HG03354 (cell line): ENCODE measurements at regions not wholly inside any gene's neighbourhood (a gene's known extent, or its start where the extent isn't known, plus 50 kb on each side); places are given as distances from the start of the nearest gene placed in this dataset.

Experiments
- ATAC-seq: cut with Tn5 transposase; IDR thresholded peaks from one replicate; pipeline ENCODE4 v1.9.1; 2021; ENCODE audit warnings: mild to moderate bottlenecking; ENCODE audit not compliant: unreplicated experiment, poor library complexity, severe bottlenecking

DNA sequence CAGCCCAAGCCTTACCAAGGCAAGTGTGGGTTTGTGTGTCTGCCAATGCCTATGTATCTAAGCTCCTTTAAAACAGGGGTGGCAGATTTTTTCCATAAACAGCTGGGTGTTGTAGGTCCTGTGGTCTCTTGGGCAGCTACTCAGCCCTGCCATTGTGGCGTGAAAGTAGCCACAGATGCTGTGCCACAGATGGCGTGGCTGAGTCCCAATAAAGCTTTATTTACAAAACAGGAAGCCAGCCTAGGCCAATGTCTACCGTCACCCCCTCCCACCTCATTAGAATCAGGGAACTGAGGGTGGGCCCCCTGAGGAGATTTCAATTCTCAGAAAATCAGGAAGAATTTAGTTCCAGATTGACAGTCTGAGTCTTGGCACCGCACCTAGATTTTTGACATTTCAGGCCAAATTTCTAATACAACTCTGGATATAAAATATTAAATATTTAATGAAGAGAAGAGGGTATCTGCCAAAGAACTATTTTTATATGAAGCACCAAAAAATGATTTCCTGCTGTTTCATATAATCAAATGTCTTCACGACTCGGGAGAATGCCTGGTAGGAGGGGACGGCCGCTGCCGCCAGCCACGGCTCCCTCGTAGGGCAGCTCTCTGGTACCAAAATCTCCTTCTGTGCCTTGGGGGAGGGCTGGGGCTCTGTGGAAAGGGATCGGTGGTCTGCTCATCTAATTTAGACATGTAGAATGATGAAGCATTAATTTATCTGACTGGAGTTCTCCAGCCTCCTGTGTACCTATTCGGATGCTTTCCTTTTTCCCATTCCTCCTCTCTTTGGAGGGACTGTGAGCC lies 420.9 kb downstream of the IRX2 start:
- no peak for ATAC-seq

GRCh38 chr5:2329741-2330140 lies 421.7 kb downstream of the IRX2 start:
- no peak for ATAC-seq

DNA sequence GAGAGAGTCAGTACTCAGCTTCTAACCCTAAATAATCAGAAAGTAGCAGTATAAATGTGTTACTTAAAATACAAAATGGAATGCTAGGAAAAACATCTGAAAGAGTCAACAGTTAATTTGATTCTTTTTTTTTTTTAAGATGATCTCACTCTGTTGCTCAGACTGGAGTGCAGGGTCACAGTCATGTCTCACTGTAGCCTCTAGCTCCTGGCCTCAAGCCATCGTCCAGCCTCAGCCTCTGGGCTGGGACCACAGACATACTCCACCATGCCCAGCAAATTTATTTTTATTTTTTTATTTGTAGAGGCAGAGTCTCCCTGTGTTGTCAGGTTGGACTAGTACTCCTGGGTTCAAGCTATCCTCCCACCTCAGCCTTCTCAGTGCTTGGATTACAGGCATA lies 424.9 kb downstream of the IRX2 start:
- no peak for ATAC-seq

- no peak for ATAC-seq
Measured at GRCh38 chr5:2324788-2325187, 426.7 kb downstream of the IRX2 start.

DNA sequence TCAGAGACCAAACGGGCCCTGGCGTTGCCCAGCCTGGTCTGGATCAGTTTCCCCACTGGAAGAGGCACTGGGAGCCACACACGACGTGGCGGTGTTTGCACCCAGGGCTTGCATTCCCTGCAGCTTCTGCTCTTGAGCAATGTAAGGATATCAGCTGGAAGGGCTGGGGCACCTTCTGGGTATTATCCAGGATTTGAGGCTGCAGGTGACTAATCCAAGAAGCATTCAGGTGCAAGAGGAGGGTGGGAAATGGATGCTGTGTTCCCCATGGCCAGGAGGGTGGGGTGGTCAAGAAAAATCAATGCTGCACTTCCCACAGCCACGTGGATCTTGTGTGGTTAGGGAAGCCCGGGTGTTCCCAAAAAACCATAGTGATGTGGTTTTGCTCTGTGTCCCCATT lies 430.9 kb downstream of the IRX2 start:
- ATAC-seq = no peak

DNA sequence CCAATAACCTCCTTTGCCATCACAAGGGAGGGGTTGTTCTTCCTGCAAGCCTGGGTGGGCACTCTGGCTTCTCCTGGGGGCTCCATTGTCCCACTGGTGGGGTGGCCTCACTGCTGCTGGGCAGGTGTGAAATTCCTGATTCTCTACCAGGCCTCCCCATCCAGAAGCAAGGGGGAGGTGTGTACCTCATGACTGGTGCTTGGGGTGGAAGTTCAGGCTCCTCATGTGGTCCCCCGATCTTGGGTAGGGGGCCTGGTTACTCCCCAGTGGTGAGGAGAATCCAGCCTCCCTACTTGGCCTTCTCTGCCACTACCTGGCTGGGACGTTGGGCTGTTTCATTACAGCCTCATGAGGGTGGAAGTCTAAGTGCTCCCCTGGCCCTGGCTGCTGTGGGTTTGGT lies 433.9 kb downstream of the IRX2 start:
- ATAC-seq = no peak

DNA sequence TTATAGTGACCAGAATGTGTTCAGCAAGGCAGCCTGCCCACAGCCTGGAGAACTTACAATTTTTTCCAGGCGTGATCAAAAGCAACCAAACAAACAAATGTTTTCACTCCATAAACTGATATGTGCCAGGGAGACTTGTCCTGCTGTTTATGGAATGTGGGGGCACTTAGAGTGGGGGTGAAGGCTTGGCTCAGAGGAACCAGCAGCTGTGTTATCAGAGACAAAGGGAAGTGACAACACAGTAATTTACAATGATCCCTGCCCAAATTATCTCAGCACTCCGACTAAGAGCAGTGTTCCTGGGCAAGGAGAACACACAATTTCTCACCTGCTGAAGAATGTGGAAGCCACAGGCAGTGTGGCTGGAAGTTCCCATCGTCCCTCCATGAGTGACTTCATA lies 429.1 kb upstream of the IRX4 start:
- ATAC-seq = no peak

DNA sequence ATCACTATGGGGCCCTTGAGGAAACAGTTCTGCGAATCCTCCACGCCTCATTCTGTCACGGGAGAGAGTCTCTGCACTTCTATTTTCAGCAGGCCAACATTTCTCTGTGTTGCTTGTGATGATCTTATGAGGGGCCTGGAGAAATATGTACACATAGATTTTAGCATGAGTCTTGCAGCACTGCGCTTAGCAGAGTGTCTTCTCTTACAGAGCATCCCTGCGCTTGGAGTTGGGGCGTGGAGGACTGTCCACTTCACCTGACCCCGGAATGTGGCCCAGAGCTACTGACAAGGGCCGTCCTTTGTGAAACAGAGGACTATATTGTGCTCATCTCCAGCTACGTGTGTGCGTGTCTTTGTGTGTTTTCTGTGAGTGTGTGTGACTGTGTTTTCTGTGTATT lies 428.2 kb upstream of the IRX4 start:
- ATAC-seq = no peak

DNA sequence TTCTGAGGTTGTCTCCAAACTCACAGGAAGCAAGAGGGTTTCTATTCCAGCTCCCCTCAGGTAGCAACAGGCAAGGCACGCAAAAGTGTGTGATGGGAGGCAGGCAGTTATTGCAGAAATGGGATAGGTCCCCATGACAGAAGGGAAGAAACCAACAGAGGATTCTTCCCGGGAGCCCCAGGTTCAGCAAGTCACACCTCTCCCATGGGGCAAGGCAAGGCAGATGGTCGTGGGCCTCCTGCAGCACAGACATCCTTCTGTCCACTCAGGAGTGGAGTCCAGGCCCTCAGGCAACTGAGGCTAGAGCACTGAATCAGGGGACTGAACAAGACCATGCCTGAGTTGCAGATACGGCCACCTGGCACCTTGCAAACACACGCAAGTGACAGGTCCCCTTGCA lies 424.9 kb upstream of the IRX4 start:
- no peak for ATAC-seq

DNA sequence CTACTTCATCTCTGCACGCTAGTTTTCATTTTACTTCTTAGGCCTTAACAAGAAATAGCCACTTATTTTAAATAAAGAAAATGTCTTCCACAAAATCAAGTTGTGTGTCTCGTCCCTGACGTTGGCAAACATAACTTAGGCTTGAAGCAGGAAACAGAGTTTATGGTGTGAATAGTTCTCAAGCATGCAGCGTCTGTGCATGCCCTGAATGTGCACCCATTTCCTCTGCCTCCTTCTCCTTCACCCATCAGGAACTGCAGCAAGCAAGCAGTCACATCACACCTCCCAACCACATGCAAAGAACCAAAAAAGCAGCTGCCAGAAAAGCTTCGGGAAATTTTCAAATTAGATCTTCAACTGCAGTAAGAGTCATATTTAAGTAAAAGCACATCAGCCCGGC lies 424.0 kb upstream of the IRX4 start:
- no peak for ATAC-seq

- ATAC-seq = no peak
Measured at GRCh38 chr5:2303431-2304100, 420.8 kb upstream of the IRX4 start.

DNA sequence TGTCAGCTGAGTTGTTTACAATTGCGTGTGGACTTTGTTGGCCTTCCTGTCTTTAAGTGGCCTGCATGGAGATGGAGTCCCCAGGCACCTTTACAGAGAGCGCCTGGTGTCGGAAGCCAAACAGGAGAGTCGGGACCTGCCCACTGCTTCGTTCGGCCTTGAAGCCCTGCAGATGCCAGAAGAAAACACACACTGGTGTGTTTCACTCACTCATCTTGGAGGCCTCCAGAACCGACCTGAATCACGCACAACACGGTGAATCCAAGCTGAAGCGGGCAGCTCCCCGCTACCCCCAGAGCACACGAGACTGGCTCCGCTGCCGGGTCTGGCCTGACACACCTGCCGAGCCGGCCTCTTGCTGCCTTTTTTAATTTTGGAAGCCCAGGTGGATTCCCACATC lies 419.4 kb upstream of the IRX4 start:
- no peak for ATAC-seq

DNA sequence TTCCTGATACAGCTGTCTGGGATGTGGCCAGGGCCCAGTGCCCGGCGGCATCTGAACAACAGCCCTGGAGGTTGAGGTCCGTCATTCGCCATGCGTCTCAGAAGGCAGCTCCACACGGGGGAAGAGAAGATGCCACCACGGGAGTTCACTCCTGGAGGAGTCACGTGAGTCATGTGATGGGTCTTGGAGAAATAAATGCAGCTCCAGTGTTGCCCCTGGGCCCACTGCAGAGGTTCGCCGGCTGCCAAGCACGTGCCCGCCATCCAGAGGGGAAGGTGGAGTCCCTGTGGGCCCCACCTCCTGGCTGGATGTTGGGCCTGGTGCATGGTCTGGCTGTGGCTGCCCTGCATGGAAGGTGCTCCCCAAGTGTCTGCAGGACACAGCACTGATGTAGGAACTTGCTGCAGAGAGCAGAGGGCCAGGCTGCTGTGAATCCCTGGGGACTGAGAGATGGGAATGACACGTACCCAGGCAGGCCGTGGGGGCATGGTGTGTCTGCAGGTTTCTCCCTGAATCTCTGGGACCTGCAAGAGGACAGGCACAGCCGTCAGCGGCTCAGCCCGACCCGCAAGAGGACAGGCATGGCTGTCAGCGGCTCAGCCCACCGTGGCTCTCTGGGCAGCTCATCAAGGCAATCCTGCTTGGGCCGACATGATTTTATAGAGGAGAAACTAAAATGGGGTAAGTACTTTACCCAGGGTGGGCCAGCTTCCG lies 418.3 kb upstream of the IRX4 start:
- ATAC-seq = no peak

GRCh38 chr5:2300421-2300820 lies 417.7 kb upstream of the IRX4 start:
- no peak for ATAC-seq

DNA sequence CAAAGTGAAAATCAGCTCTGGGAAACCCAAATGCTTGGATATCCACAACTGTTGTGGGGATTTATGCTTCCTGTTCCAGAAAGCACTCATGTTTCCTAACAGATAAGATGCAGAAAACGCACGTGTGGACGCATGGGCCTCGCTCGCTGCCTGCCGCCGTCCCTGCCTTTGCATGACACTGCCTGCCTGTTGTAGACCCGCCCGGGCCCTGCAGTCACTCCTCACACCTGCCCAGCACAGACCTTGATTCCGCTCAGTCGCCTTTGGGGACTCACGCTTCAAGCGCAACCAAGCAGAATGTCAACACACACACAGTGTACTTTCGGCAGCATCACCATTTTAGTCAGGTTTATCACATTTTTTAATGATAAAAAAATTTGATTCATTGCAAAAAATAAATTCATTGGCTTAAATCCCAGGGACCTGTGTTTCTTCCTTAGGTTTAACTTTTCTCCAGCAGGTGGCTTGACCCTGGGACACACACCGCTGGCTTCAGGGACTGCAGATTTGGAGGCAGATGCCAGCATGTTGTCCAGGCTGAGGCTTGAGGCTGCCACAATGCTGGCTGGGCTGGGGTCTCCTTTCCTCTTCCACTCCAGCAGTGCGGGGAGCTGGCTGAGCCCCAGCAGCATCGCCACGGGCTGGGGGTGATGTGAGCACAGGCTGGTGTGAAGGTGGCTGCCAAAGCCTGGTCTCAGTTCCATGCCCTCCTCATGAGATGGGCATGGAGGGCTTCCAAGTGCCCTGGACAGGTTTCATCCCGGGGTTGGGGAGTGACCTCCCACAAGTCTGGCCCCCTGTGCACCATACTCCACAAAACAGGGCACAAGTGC lies 416.9 kb upstream of the IRX4 start:
- ATAC-seq = no peak

GRCh38 chr5:2298781-2299180 lies 416.1 kb upstream of the IRX4 start:
- no peak for ATAC-seq

DNA sequence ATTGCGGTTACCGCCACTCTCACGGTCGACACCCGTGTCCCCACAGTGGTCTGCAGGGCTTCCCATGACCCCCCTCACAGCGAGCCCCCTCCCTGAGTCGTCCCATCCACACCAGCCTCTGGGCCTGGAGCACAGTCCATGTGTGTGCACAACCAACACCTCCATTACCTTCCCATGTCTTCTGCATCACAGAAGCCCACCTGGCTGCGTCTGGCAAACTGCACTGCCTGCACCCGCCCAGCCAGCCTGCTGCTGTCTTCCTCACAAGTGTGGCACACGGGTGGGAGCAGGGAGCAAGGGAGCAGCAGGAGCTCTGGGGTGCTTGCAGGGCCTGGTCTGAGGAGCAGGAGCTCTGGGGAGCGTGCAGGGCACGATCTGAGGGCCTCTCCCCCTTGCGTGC lies 415.3 kb upstream of the IRX4 start:
- no peak for ATAC-seq

- no peak for ATAC-seq
Measured at GRCh38 chr5:2295476-2295875, 412.8 kb upstream of the IRX4 start.

DNA sequence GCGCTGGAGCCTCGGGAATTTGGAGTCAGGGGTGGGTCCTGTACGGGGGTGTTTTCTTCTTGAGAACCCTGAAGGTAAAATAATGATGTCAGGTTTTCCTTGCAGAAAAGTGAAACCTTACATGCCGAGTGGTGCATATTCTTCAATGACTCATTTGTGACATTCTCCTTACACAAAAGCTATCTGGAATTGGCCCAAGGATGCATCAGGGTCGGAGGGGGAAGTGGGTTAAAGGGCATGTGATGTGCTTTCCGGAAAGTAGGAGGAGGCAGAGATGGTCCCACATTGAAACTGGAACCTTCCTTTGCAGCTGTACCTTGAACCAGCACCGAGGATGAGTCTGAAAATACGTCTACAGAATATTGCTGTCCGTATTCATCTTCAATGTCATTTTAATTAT lies 411.2 kb upstream of the IRX4 start:
- ATAC-seq = no peak

DNA sequence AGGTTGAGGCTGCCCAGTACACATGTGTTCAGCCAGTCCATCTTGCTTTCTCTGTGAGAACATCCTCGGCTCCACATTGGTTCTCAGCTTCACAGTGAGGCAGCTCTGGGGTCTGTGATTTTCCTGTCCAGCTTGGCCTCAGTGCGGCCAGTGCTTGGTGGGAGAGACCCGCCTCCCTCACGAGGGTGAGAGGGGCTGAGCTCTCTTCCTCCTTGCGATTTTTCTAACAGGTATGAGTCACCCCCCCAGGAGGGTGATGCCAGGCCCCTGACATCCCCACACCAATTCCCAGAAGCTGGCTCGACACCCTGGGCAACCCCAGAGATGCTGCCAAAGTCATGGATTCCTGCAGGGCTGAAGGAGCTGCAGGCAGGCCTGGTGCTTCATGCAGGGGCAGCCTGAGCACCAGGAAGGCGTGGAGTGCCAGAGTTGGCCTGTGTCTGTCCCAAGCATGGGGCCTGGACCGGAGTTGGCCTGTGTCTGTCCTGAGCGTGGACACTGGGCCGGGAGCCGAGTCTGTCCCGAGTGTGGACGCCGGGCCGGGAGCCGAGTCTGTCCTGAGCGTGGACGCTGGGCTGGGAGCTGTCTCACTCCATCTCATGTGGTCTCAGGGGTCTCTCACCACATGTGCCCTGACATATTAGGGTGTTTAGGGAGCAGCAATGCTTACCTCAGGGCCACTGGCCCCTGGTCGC lies 408.6 kb upstream of the IRX4 start:
- no peak for ATAC-seq
